SK-N-SH treated with all-trans-retinoic acid at 6 μM for 48 hours (cell line): ENCODE measurements at regions not wholly inside any gene's neighbourhood (a gene's known extent, or its start where the extent isn't known, plus 50 kb on each side); places are given as distances from the start of the nearest gene placed in this dataset.

ENCODE experiments used
- ATAC-seq: fragments of 200-7000 bp; cut with Tn5 transposase; 3 replicates; pipeline ENCODE4 v1.9.1; 2020; ENCODE audit warnings: mild to moderate bottlenecking, moderate library complexity
- ARNTL ChIP-seq: fragments of 450-650 bp; formaldehyde crosslinking; IDR thresholded peaks from 2 replicates; pipeline ENCODE4 v1.5.0; 2020; ENCODE audit warnings: low read depth, mild to moderate bottlenecking, moderate library complexity, borderline replicate concordance
- CREB5 ChIP-seq: fragments of 250-450 bp; sonication (Bioruptor Pico); IDR thresholded peaks from 2 replicates; pipeline ENCODE4 v1.5.1; 2020; ENCODE audit warnings: low read depth, mild to moderate bottlenecking, moderate library complexity
- CSDC2 ChIP-seq: fragments of 250-450 bp; sonication (Bioruptor Pico); IDR thresholded peaks from 2 replicates; pipeline ENCODE4 v1.5.0; 2020; ENCODE audit warnings: mild to moderate bottlenecking, moderate library complexity
- CSRNP3 ChIP-seq: fragments of 250-450 bp; sonication (Bioruptor Pico); IDR thresholded peaks from 2 replicates; pipeline ENCODE4 v1.5.1; 2021; ENCODE audit warnings: mild to moderate bottlenecking, moderate library complexity
- ESRRG ChIP-seq: fragments of 250-450 bp; sonication (Bioruptor Pico); IDR thresholded peaks from 2 replicates; pipeline ENCODE4 v1.6.1; 2021; ENCODE audit warnings: mild to moderate bottlenecking
- GLIS3 ChIP-seq: fragments of 250-450 bp; sonication (Bioruptor Pico); IDR thresholded peaks from 2 replicates; pipeline ENCODE4 v1.5.0; 2020; ENCODE audit warnings: mild to moderate bottlenecking, moderate library complexity
- ISL1 ChIP-seq: fragments of 250-450 bp; sonication (Bioruptor Pico); IDR thresholded peaks from 2 replicates; pipeline ENCODE4 v2.1.2; 2022; ENCODE audit warnings: mild to moderate bottlenecking, moderate library complexity
- OSR1 ChIP-seq: fragments of 250-450 bp; sonication (Bioruptor Pico); IDR thresholded peaks from 2 replicates; pipeline ENCODE4 v1.8.0; 2022; ENCODE audit warnings: moderate library complexity, mild to moderate bottlenecking, inconsistent platforms
- PATZ1 ChIP-seq: fragments of 250-450 bp; sonication (Bioruptor Pico); IDR thresholded peaks from 2 replicates; pipeline ENCODE4 v1.8.0; 2020; ENCODE audit warnings: mild to moderate bottlenecking, moderate library complexity, borderline replicate concordance
- POU6F1 ChIP-seq: fragments of 250-450 bp; sonication (Bioruptor Pico); IDR thresholded peaks from 2 replicates; pipeline ENCODE4 v1.8.0; 2021; ENCODE audit warnings: low read depth, mild to moderate bottlenecking, moderate library complexity, borderline replicate concordance
- PPARA ChIP-seq: fragments of 250-450 bp; sonication (Bioruptor Pico); IDR thresholded peaks from 2 replicates; pipeline ENCODE4 v1.5.0; 2020; ENCODE audit warnings: mild to moderate bottlenecking, borderline replicate concordance
- RARB ChIP-seq: fragments of 250-450 bp; sonication (Bioruptor Pico); IDR thresholded peaks from 2 replicates; pipeline ENCODE4 v1.8.0; 2021; ENCODE audit warnings: mild to moderate bottlenecking, moderate library complexity
- TCF4 ChIP-seq: fragments of 250-450 bp; sonication (Bioruptor Pico); IDR thresholded peaks from 2 replicates; pipeline ENCODE4 v1.8.0; 2021; ENCODE audit warnings: mild to moderate bottlenecking, moderate library complexity, borderline replicate concordance
- TOX ChIP-seq: fragments of 250-450 bp; sonication (Bioruptor Pico); IDR thresholded peaks from 2 replicates; pipeline ENCODE4 v1.8.0; 2021; ENCODE audit warnings: mild to moderate bottlenecking, moderate library complexity, borderline replicate concordance
- TSHZ2 ChIP-seq: fragments of 250-450 bp; sonication (Bioruptor Pico); IDR thresholded peaks from 2 replicates; pipeline ENCODE4 v1.5.0; 2020; ENCODE audit warnings: mild to moderate bottlenecking, moderate library complexity
- ZC3H10 ChIP-seq: fragments of 250-450 bp; sonication (Bioruptor Pico); IDR thresholded peaks from 2 replicates; pipeline ENCODE4 v1.5.1; 2021; ENCODE audit warnings: mild to moderate bottlenecking, moderate library complexity
- ZFP3 ChIP-seq: fragments of 250-450 bp; sonication (Bioruptor Pico); IDR thresholded peaks from 2 replicates; pipeline ENCODE4 v1.5.0; 2020; ENCODE audit warnings: mild to moderate bottlenecking, moderate library complexity
- ZFP30 ChIP-seq: fragments of 450-650 bp; formaldehyde crosslinking; IDR thresholded peaks from 2 replicates; pipeline ENCODE4 v1.5.0; 2022; ENCODE audit warnings: mild to moderate bottlenecking, moderate library complexity
- ZNF565 ChIP-seq: fragments of 450-650 bp; formaldehyde crosslinking; conservative IDR thresholded peaks from 2 replicates; pipeline ENCODE4 v1.5.0; 2020; ENCODE audit warnings: low read depth, mild to moderate bottlenecking, moderate library complexity
- ZNF70 ChIP-seq: fragments of 450-650 bp; formaldehyde crosslinking; IDR thresholded peaks from 2 replicates; pipeline ENCODE4 v1.5.0; 2020; ENCODE audit warnings: mild to moderate bottlenecking, moderate library complexity
- ZNF8 ChIP-seq: fragments of 450-650 bp; formaldehyde crosslinking; IDR thresholded peaks from 2 replicates; pipeline ENCODE4 v1.5.0; 2020; ENCODE audit warnings: mild to moderate bottlenecking, moderate library complexity

GRCh38 chr18:69230204-69230603 lies 170.5 kb upstream of the DOK6 start:
- no peak for TF ChIP-seq TSHZ2 (CRISPR knock-in tag)
- no peak for TF ChIP-seq ARNTL (CRISPR knock-in tag)
- no peak for TF ChIP-seq CSDC2 (CRISPR knock-in tag)
- TF ChIP-seq TCF4: no peak
- TF ChIP-seq ZNF70: no peak
- TF ChIP-seq ZNF565 (CRISPR knock-in tag): no peak
- no peak for TF ChIP-seq TOX (CRISPR knock-in tag)
- no peak for TF ChIP-seq POU6F1 (CRISPR knock-in tag)
- TF ChIP-seq GLIS3 (CRISPR knock-in tag): no peak
- TF ChIP-seq PPARA (CRISPR knock-in tag): no peak
- TF ChIP-seq ESRRG: no peak
- no peak for ATAC-seq

- ATAC-seq: no peak
- no peak for TF ChIP-seq OSR1 (CRISPR knock-in tag)
- TF ChIP-seq ZNF70: no peak
- TF ChIP-seq ZNF565 (CRISPR knock-in tag): no peak
- TF ChIP-seq CSDC2 (CRISPR knock-in tag): no peak
- no peak for TF ChIP-seq CSRNP3
- TF ChIP-seq PPARA (CRISPR knock-in tag): no peak
- no peak for TF ChIP-seq ARNTL (CRISPR knock-in tag)
- no peak for TF ChIP-seq ZFP30 (CRISPR knock-in tag)
- TF ChIP-seq GLIS3 (CRISPR knock-in tag): no peak
- TF ChIP-seq ZC3H10 (CRISPR knock-in tag): no peak
- TF ChIP-seq ZNF8 (CRISPR knock-in tag): no peak
- TF ChIP-seq PATZ1 (CRISPR knock-in tag): no peak
- no peak for TF ChIP-seq RARB
- TF ChIP-seq ZFP3 (CRISPR knock-in tag): no peak
Measured at GRCh38 chr18:69233465-69234054, 167.1 kb upstream of the DOK6 start.

GRCh38 chr18:69239849-69240674 lies 160.6 kb upstream of the DOK6 start:
- ATAC-seq: no peak
- TF ChIP-seq ISL1 (no peak), CSDC2 (CRISPR knock-in tag) (no peak), ESRRG (no peak), PPARA (CRISPR knock-in tag) (no peak), TCF4 (no peak), POU6F1 (CRISPR knock-in tag) (no peak), CREB5 (CRISPR knock-in tag) (no peak)
